ENCODE measurements at regions not wholly inside any gene's neighbourhood (a gene's known extent, or its start where the extent isn't known, plus 50 kb on each side); places are given as distances from the start of the nearest gene placed in this dataset.

DNA sequence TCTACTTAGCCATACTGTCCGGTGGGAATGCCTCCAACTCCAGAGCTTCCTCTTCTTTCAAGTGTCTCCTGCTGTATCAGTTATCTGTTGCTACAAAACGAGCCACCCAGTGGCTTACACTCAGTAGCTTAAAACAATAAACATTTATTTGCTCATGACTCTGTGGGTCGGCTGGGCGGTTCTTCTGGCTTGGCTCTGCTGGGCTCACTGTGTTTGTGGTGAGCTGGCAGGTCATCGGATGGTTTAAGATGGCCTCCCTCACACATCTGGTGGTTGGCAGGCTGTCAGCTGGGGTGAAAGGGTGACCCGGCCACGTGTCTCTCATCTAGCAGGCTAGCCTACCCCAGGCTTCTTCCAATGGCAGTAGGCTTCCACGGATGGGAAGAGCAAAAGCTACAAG lies 122.4 kb upstream of the SLC1A4 start:
- no peak for TF ChIP-seq ZNF70 (CRISPR knock-in tag; IDR thresholded peaks at IDR 0.05)
- TF ChIP-seq BACH2 (CRISPR knock-in tag; IDR thresholded peaks at IDR 0.05; ENCODE audit: borderline replicate concordance): no peak
- TF ChIP-seq RARB (CRISPR knock-in tag; IDR thresholded peaks at IDR 0.05): no peak
- TF ChIP-seq ZNF8 (CRISPR knock-in tag; IDR thresholded peaks at IDR 0.05): no peak

Data from SK-N-SH treated with all-trans-retinoic acid at 6 μM for 48 hours (cell line).